Testis (tissue), 2 donors: ENCODE measurements at regions not wholly inside any gene's neighbourhood (a gene's known extent, or its start where the extent isn't known, plus 50 kb on each side); places are given as distances from the start of the nearest gene placed in this dataset.

ENCODE experiments used
- DNase-seq: peaks from one replicate; pipeline ENCODE4 v3.0.0-alpha.2; 2019
- H3K27ac ChIP-seq, 2 donors: fragments of 200-600 bp; sonication (generic); one replicate each; pipeline ENCODE4 v1.5.1; 2019
- H3K27me3 ChIP-seq: fragments of 200-600 bp; sonication (generic); one replicate; pipeline ENCODE4 v1.5.1; 2019
- H3K36me3 ChIP-seq: fragments of 200-600 bp; sonication (generic); one replicate; pipeline ENCODE4 v1.5.1; 2017; ENCODE audit warnings: low read depth; ENCODE audit errors: missing control alignments
- H3K4me1 ChIP-seq: fragments of 200-600 bp; sonication (generic); one replicate; pipeline ENCODE4 v1.5.1; 2019
- H3K4me3 ChIP-seq, 2 donors: fragments of 200-600 bp; sonication (generic); one replicate each; pipeline ENCODE4 v1.5.1; 2017 to 2019
- H3K9me3 ChIP-seq: fragments of 200-600 bp; sonication (generic); one replicate; pipeline ENCODE4 v1.5.1; 2017
- CTCF ChIP-seq, 3 experiments: fragments of 450-650 bp in 2 of 3; fragments of 200-600 bp in 1 of 3; sonication (generic) in 1 of 3; IDR thresholded peaks; one replicate each; pipeline ENCODE4 v1.5.1; 2016 to 2019; ENCODE audit warnings: antibody characterized with exemption in 3 of 3, mild to moderate bottlenecking in 2 of 3, moderate library complexity in 1 of 3
- POLR2A ChIP-seq: fragments of 450-650 bp; IDR thresholded peaks from one replicate; pipeline ENCODE4 v1.6.1; 2017; ENCODE audit warnings: antibody characterized with exemption, mild to moderate bottlenecking, moderate library complexity
- WGBS, 2 donors: methylation state at CpG; one replicate each; pipeline ENCODE4 v1.1.5; 2018; 5-methylcytosine and 5-hydroxymethylcytosine counted together
- intact Hi-C: fragments of 100-400 bp; cut with DNase I; formaldehyde crosslinking; loops from one replicate; pipeline ENCODE4 v1.15.1; 2023; ENCODE audit warnings: low total_unique reads

GRCh38 chr1:208535511-208535910, 291.3 kb upstream of the PLXNA2 start:
- Histone ChIP-seq H3K4me3 (no peak overlapping the region), H3K4me1 (no peaks in the 10 kb centered on the region), H3K27ac (no peak overlapping the region), H3K9me3 (no peaks in the 10 kb centered on the region), H3K36me3 (no peaks in the 10 kb centered on the region), H3K27me3 (no peaks in the 10 kb centered on the region)
- TF ChIP-seq POLR2A (no peak), CTCF (IDR thresholded peaks at IDR 0.05) (no peak)
- DNase-seq, result no peak
- intact Hi-C loops, result no loop called here
- WGBS, 2 donors, result 73 to 78% methylated on average over 7 of the region's 7 CpGs

GRCh38 chr1:208536212-208536611, 292.0 kb upstream of the PLXNA2 start:
- no peak overlapping the region for H3K4me3 ChIP-seq
- 83 to 84% methylated on average over 4 of the region's 4 CpGs for WGBS, 2 donors
- H3K9me3 ChIP-seq, result no peaks in the 10 kb centered on the region
- H3K27me3 ChIP-seq, result no peaks in the 10 kb centered on the region
- no peak overlapping the region for H3K27ac ChIP-seq
- intact Hi-C loops, result no loop called here
- DNase-seq, result no peak
- no peaks in the 10 kb centered on the region for H3K4me1 ChIP-seq
- H3K36me3 ChIP-seq, result no peaks in the 10 kb centered on the region
- no peak for TF ChIP-seq POLR2A
- no peak for TF ChIP-seq CTCF (IDR thresholded peaks at IDR 0.05)

- Histone ChIP-seq H3K27me3 (no peaks in the 10 kb centered on the region), H3K4me3 (no peak overlapping the region), H3K9me3 (no peaks in the 10 kb centered on the region), H3K27ac (no peak overlapping the region), H3K4me1 (no peaks in the 10 kb centered on the region), H3K36me3 (no peaks in the 10 kb centered on the region)
- no peak for DNase-seq
- TF ChIP-seq POLR2A (no peak), CTCF (IDR thresholded peaks at IDR 0.05) (no peak)
- intact Hi-C loops, result no loop called here
- WGBS, 2 donors, result 83 to 97% methylated on average over 3 of the region's 3 CpGs
Observed at GRCh38 chr1:208537198-208537597, 293.0 kb upstream of the PLXNA2 start.

- intact Hi-C loops, result no loop called here
- TF ChIP-seq POLR2A, result no peak
- TF ChIP-seq CTCF (IDR thresholded peaks at IDR 0.05), result no peak
- no peaks in the 10 kb centered on the region for H3K27me3 ChIP-seq
- H3K4me1 ChIP-seq, result no peaks in the 10 kb centered on the region
- 87 to 91% methylated on average over 7 of the region's 7 CpGs for WGBS, 2 donors
- no peaks in the 10 kb centered on the region for H3K9me3 ChIP-seq
- no peak overlapping the region for H3K4me3 ChIP-seq
- H3K36me3 ChIP-seq, result no peaks in the 10 kb centered on the region
- H3K27ac ChIP-seq, result no peak overlapping the region
- DNase-seq, result no peak
Observed at GRCh38 chr1:208538078-208538477, 293.9 kb upstream of the PLXNA2 start.

GRCh38 chr1:208538587-208538986, 294.4 kb upstream of the PLXNA2 start:
- Histone ChIP-seq H3K4me1 (no peaks in the 10 kb centered on the region), H3K27me3 (no peaks in the 10 kb centered on the region), H3K4me3 (no peak overlapping the region), H3K9me3 (no peaks in the 10 kb centered on the region), H3K27ac (no peak overlapping the region), H3K36me3 (no peaks in the 10 kb centered on the region)
- TF ChIP-seq POLR2A (no peak), CTCF (IDR thresholded peaks at IDR 0.05) (no peak)
- WGBS, 2 donors, result 91 to 95% methylated on average over 5 of the region's 5 CpGs
- no peak for DNase-seq
- intact Hi-C loops, result no loop called here
